ENCODE measurements at regions not wholly inside any gene's neighbourhood (a gene's known extent, or its start where the extent isn't known, plus 50 kb on each side); places are given as distances from the start of the nearest gene placed in this dataset.

GRCh38 chr14:94717808-94718207 lies 52.1 kb downstream of the GSC start:
- no peak for DNase-seq (ENCODE audit: low read depth, low spot score)
- H3K4me3 ChIP-seq (ENCODE audit: low read length) = no peak overlapping the region

DNA sequence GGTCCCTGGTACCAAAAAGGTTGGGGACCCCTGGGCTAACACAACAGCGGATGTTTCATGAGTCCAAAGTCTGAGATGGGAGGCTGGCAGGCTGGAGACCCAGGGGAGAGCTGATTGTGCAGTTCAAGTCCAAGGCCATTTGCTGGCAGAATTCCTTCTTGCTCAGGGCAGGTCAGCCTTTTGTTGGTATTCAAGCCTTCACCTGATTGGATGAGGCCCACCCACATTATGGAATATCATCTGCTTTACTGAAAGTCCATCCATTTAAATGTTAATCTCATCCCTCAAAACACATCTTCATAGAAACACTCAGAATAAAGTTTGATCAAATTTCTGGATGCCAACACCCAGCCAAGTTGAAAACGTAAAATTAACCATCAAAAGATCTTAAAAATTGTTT lies 52.9 kb downstream of the GSC start:
- no peak overlapping the region for H3K4me3 ChIP-seq (ENCODE audit: low read length)
- DNase-seq (ENCODE audit: low read depth, low spot score) = no peak

DNA sequence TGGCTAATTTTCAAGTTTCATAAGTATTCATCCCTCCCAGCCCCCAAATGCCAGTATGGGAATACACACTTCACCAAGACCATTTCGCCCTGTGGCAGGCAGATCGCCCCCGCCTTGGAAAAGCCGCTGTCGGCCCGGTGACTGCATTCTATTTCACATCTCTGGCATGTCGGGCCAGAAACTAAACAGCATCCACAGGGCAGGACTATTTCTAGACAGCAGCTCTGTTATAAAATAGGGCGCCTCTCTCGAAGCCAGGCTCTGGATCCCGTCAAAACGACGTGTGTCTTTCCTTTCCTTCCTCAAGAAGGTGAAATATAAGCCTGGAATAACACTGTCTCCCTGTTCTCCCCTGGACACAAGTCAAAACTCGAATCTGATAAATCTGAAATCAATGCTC lies 56.8 kb downstream of the GSC start:
- DNase-seq (ENCODE audit: low read depth, low spot score) = no peak
- H3K4me3 ChIP-seq (ENCODE audit: low read length) = no peak overlapping the region

DNA sequence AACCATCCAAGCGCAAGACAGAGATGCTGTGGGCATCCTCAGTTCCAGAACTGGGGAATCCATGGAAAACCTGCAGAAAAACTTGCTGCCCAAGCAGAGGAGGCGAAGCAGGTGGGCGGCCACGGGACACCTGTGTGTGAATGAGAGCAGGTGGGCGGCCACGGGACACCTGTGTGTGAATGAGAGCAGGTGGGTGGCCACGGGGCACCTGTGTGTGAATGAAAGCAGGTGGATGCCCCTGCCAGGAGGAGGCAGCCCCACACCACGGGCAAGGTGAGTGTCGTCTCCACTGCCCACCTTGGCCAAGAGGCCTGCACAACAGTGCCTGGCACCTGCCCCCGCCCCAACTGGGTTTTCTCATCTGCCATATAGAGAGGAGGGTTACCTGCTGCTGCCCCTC lies 59.2 kb downstream of the GSC start:
- H3K4me3 ChIP-seq (ENCODE audit: low read length) = no peak overlapping the region
- no peak for DNase-seq (ENCODE audit: low read depth, low spot score)

GRCh38 chr14:94707494-94707893 lies 62.4 kb downstream of the GSC start:
- H3K4me3 ChIP-seq (ENCODE audit: low read length) = no peak overlapping the region
- no peak for DNase-seq (ENCODE audit: low read depth, low spot score)

GRCh38 chr14:94706133-94706532 lies 63.8 kb downstream of the GSC start:
- no peak overlapping the region for H3K4me3 ChIP-seq (ENCODE audit: low read length)
- no peak for DNase-seq (ENCODE audit: low read depth, low spot score)

- no peak for DNase-seq (ENCODE audit: low read depth, low spot score)
- H3K4me3 ChIP-seq (ENCODE audit: low read length) = no peak overlapping the region
Observed at GRCh38 chr14:94702629-94703028, 67.3 kb downstream of the GSC start.

GRCh38 chr14:94701861-94702370 lies 68.0 kb downstream of the GSC start:
- no peak for DNase-seq (ENCODE audit: low read depth, low spot score)
- no peak overlapping the region for H3K4me3 ChIP-seq (ENCODE audit: low read length)

DNA sequence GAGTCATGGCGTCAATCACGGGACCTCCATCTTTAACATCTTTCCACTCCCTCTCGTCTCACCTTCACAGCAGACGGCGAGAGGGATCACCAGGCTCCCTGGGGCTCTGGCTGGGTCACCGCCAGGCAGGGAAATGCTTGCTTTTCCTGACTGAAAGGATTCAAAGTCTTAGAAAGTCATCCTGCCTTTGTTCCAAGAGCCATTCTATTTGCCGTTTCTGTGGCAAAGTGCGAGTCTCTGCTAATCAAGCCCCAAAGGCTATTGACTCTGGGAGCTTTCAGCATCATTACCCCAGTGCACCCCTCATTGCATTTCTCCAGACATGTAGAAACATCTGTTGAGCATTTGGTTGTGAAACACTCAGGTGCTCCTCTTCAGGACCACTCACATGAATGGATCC lies 69.6 kb downstream of the GSC start:
- DNase-seq (ENCODE audit: low read depth, low spot score) = no peak
- no peak overlapping the region for H3K4me3 ChIP-seq (ENCODE audit: low read length)

GRCh38 chr14:94699831-94700230 lies 70.1 kb downstream of the GSC start:
- no peak for DNase-seq (ENCODE audit: low read depth, low spot score)
- H3K4me3 ChIP-seq (ENCODE audit: low read length) = no peak overlapping the region

GRCh38 chr14:94697773-94698556 lies 71.9 kb downstream of the GSC start:
- no peak for DNase-seq (ENCODE audit: low read depth, low spot score)
- no peak overlapping the region for H3K4me3 ChIP-seq (ENCODE audit: low read length)

GRCh38 chr14:94696518-94696917 lies 73.4 kb downstream of the GSC start:
- no peak overlapping the region for H3K4me3 ChIP-seq (ENCODE audit: low read length)
- no peak for DNase-seq (ENCODE audit: low read depth, low spot score)

DNA sequence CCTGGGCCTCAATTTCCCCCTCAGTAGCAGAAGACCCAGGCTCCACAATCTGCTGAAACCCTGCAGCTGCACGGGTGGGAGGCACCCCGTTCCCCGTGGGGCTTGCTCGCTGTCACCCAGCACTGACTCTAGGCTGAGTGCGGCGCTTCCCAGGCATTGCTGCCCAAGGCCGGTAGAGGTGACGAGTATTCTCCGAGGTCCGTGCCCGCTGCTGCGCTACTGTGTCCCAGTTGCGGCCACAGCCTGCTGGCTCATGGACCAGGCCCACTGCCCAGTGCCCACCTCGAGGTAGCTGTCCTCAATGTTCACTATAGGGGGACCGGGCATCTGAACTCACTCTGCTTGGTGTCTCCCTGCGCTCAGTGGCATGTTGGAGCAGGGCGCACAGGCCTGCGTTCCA lies 74.7 kb downstream of the GSC start:
- DNase-seq (ENCODE audit: low read depth, low spot score) = no peak
- H3K4me3 ChIP-seq (ENCODE audit: low read length) = no peak overlapping the region

GRCh38 chr14:94691660-94692034 lies 78.3 kb downstream of the GSC start:
- no peak for DNase-seq (ENCODE audit: low read depth, low spot score)
- H3K4me3 ChIP-seq (ENCODE audit: low read length) = no peak overlapping the region

DNA sequence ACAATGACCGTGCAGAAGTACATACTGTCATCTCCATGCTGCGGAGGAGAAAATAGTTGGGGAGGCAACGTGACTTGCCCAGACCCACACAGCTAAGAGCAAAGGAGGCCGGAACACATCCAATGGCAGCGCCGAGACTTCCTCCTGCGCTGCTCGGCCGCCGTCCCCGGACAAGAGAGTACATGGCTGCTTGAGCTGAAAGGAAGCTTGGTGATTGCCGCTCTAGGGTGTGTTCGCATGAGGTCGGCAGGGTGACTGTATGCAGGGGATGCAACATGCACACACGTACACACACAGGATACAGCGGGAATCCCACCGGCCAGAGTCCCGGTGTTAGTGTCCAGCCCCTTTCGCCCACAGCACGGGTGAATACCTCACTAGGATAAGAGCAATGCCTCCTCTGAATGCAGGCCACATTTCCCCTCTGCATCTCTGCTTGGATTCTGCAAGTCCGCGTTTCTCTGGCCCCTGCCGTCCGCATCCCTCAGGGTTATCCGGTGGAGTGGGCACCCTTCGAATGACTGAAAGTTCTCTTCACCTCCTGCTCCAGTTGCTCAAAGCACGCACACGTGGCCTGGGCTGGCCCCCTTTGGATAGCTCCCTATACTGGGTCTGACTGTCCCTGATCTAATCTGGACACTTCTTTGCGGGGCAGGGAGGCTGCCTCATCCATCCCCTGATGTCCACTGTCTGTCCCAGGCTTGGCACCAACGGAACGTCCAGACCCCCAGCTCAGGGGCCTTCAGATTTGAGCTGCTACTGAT lies 78.8 kb downstream of the GSC start:
- H3K4me3 ChIP-seq (ENCODE audit: low read length) = no peak overlapping the region
- no peak for DNase-seq (ENCODE audit: low read depth, low spot score)

- DNase-seq (ENCODE audit: low read depth, low spot score) = no peak
- no peak overlapping the region for H3K4me3 ChIP-seq (ENCODE audit: low read length)
Observed at GRCh38 chr14:94690486-94690885, 78.3 kb downstream of the SERPINA3 start.

DNA sequence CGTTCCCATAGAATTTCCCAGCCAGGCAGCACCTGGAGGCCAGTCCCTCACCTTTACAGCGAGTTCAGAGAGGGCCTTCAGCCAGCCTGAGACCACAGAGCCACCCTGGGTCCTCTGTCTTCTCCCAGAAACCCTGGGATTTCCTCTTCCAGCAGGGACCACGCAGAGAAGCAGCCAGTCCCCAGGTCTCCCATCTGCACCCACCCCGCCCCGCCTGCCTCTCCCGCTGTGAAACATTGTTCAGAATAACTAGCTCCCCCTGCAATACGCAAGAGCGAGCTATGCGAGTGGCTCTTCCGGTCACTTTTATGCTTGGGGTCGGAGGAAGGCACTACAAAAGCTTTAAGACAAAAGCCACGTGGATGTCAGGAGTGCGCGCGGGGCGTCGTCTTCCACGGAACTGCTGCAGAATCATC lies 77.8 kb downstream of the SERPINA3 start:
- no peak for DNase-seq (ENCODE audit: low read depth, low spot score)

DNA sequence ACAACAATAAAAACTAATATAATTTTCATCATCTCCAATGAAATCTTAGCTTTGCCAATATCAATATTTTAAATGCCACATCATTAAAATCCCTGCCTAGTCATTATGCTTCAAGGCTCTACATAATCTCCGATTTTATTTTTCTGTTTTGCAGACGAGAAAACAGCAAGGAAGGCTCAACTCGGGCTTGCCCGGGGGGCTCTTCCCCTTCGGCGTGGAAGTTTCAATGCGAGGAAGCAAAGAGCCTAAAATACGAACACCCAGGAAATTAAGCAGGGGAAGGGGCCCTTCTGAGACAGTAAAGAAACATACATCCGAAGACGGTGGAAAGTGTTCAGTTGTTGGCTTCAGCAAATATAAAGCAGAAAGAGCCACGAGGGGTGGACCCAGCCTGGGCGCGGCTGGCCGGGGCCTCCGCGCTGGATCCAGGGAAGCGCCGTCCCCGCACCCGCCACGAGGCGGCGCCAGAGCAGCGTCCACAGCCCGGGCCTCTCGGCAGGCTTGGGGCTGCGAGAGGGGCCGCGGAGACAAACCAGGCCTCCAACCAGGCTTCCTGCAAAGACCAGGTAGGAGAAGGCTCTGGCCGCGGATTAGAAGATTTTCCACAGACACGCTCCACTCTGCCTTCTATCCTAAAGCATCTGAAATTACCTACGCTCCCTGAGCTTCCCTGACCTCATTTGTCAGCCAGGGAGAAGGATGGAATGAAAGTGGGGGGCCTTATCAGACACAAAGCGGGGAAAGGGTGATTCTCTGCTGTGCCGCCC lies 77.2 kb downstream of the SERPINA3 start:
- DNase-seq (ENCODE audit: low read depth, low spot score) = no peak
- H3K4me3 ChIP-seq (ENCODE audit: low read length) = no peak overlapping the region

More for the DNA sequence above, 77.8 kb downstream of the SERPINA3 start:
- H3K4me3 ChIP-seq (ENCODE audit: low read length) = no peak overlapping the region

- no peak overlapping the region for H3K4me3 ChIP-seq (ENCODE audit: low read length)
- no peak for DNase-seq (ENCODE audit: low read depth, low spot score)
Observed at GRCh38 chr14:94686511-94687160, 74.4 kb downstream of the SERPINA3 start.

Measured in Jurkat, Clone E6-1 (cell line).